ENCODE measurements at regions not wholly inside any gene's neighbourhood (a gene's known extent, or its start where the extent isn't known, plus 50 kb on each side); places are given as distances from the start of the nearest gene placed in this dataset.

GRCh38 chr5:167779644-167780043, 511.8 kb upstream of the WWC1 start:
- no peak for TF ChIP-seq CTCF (optimal IDR thresholded peaks at IDR 0.05 in 1 of 3, IDR thresholded peaks at IDR 0.05 in 1 of 3, conservative IDR thresholded peaks at IDR 0.05 in 1 of 3; ENCODE audit: extremely low read depth in 1 of 3, insufficient read depth in 2 of 3, low read length in 3 of 3)
- no peak for TF ChIP-seq EZH2 (IDR thresholded peaks at IDR 0.05; ENCODE audit: low read length)

Measured in keratinocyte (primary cell).